GM12891 (cell line): ENCODE measurements at regions not wholly inside any gene's neighbourhood (a gene's known extent, or its start where the extent isn't known, plus 50 kb on each side); places are given as distances from the start of the nearest gene placed in this dataset.

Experiments used
- POLR2A ChIP-seq: IDR thresholded peaks from 2 replicates; pipeline ENCODE4 v1.6.1; 2011; ENCODE audit warnings: low read depth, low read length, control low read depth
- POLR2AphosphoS5 ChIP-seq: IDR thresholded peaks from 2 replicates; pipeline ENCODE4 v1.6.1; 2011; ENCODE audit warnings: low read depth, low read length, control low read depth

GRCh38 chr1:189620471-189620870 is 857.2 kb downstream of the BRINP3 start:
- TF ChIP-seq POLR2A = no peak
- TF ChIP-seq POLR2AphosphoS5 = no peak
